ENCODE measurements at regions not wholly inside any gene's neighbourhood (a gene's known extent, or its start where the extent isn't known, plus 50 kb on each side); places are given as distances from the start of the nearest gene placed in this dataset.
"Not testable (repeated sequence)": the region's sequence is repeated elsewhere in the genome, so short reads cannot be mapped to it uniquely, and the experiment has no call there.

GRCh38 chr7:50251765-50252164, 52.8 kb upstream of the IKZF1 start:
- peaks cover 5% of the 10 kb centered on the region for H3K9me3 Mint-ChIP-seq (ENCODE audit: low read depth)
- TF ChIP-seq CTCF (IDR thresholded peaks at IDR 0.05): no peak
- no peak overlapping the region for H3K4me3 Mint-ChIP-seq (ENCODE audit: unreplicated experiment)
- peaks cover 6% of the 10 kb centered on the region for H3K27me3 Mint-ChIP-seq (ENCODE audit: low read depth)
- no peak overlapping the region for H3K27ac Mint-ChIP-seq (ENCODE audit: unreplicated experiment)
- DNase-seq (ENCODE audit: low spot score): no peak
- no peaks in the 10 kb centered on the region for H3K4me1 Mint-ChIP-seq (ENCODE audit: low read depth)
- H3K36me3 Mint-ChIP-seq (ENCODE audit: low read depth): no peaks in the 10 kb centered on the region

GRCh38 chr7:50246551-50246950, 58.0 kb upstream of the IKZF1 start:
- Mint-ChIP-seq H3K9me3 (ENCODE audit: low read depth) (peaks cover 14% of the 10 kb centered on the region), H3K4me1 (ENCODE audit: low read depth) (no peaks in the 10 kb centered on the region), H3K27me3 (ENCODE audit: low read depth) (peaks cover 4% of the 10 kb centered on the region), H3K27ac (ENCODE audit: unreplicated experiment) (no peak overlapping the region), H3K4me3 (ENCODE audit: unreplicated experiment) (no peak overlapping the region), H3K36me3 (ENCODE audit: low read depth) (no peaks in the 10 kb centered on the region)
- TF ChIP-seq CTCF (IDR thresholded peaks at IDR 0.05): no peak
- no peak for DNase-seq (ENCODE audit: low spot score)

GRCh38 chr7:50242111-50242510, 62.4 kb upstream of the IKZF1 start:
- DNase-seq (ENCODE audit: low spot score); H3K4me3 Mint-ChIP-seq (ENCODE audit: unreplicated experiment); H3K36me3 Mint-ChIP-seq (ENCODE audit: low read depth); H3K4me1 Mint-ChIP-seq (ENCODE audit: low read depth); H3K27me3 Mint-ChIP-seq (ENCODE audit: low read depth); H3K27ac Mint-ChIP-seq (ENCODE audit: unreplicated experiment): not testable (repeated sequence)
- peaks cover 23% of the 10 kb centered on the region for H3K9me3 Mint-ChIP-seq (ENCODE audit: low read depth)

GRCh38 chr7:50240699-50241098, 63.8 kb upstream of the IKZF1 start:
- not testable (repeated sequence) for DNase-seq (ENCODE audit: low spot score); H3K4me3 Mint-ChIP-seq (ENCODE audit: unreplicated experiment); H3K36me3 Mint-ChIP-seq (ENCODE audit: low read depth); H3K4me1 Mint-ChIP-seq (ENCODE audit: low read depth); H3K27me3 Mint-ChIP-seq (ENCODE audit: low read depth); H3K27ac Mint-ChIP-seq (ENCODE audit: unreplicated experiment)
- H3K9me3 Mint-ChIP-seq (ENCODE audit: low read depth): peaks cover 17% of the 10 kb centered on the region

GRCh38 chr7:50229964-50230363, 74.6 kb upstream of the IKZF1 start:
- peaks cover 29% of the 10 kb centered on the region for H3K9me3 Mint-ChIP-seq (ENCODE audit: low read depth)
- no peaks in the 10 kb centered on the region for H3K27me3 Mint-ChIP-seq (ENCODE audit: low read depth)
- DNase-seq (ENCODE audit: low spot score): no peak
- TF ChIP-seq CTCF (IDR thresholded peaks at IDR 0.05): peak; percentile 53
- no peaks in the 10 kb centered on the region for H3K36me3 Mint-ChIP-seq (ENCODE audit: low read depth)
- H3K4me3 Mint-ChIP-seq (ENCODE audit: unreplicated experiment): no peak overlapping the region
- H3K27ac Mint-ChIP-seq (ENCODE audit: unreplicated experiment): no peak overlapping the region
- no peaks in the 10 kb centered on the region for H3K4me1 Mint-ChIP-seq (ENCODE audit: low read depth)

GRCh38 chr7:50228148-50228547, 76.4 kb upstream of the IKZF1 start:
- no peaks in the 10 kb centered on the region for H3K36me3 Mint-ChIP-seq (ENCODE audit: low read depth)
- no peak overlapping the region for H3K4me3 Mint-ChIP-seq (ENCODE audit: unreplicated experiment)
- TF ChIP-seq CTCF (IDR thresholded peaks at IDR 0.05): no peak
- H3K27me3 Mint-ChIP-seq (ENCODE audit: low read depth): no peaks in the 10 kb centered on the region
- peaks cover 27% of the 10 kb centered on the region for H3K9me3 Mint-ChIP-seq (ENCODE audit: low read depth)
- no peaks in the 10 kb centered on the region for H3K4me1 Mint-ChIP-seq (ENCODE audit: low read depth)
- no peak for DNase-seq (ENCODE audit: low spot score)
- no peak overlapping the region for H3K27ac Mint-ChIP-seq (ENCODE audit: unreplicated experiment)

Measured in chondrocyte (in vitro differentiated cells).